Thyroid gland (tissue), 4 donors: ENCODE measurements at regions not wholly inside any gene's neighbourhood (a gene's known extent, or its start where the extent isn't known, plus 50 kb on each side); places are given as distances from the start of the nearest gene placed in this dataset.
A peak's percentile ranks its signal among the peaks of the same experiment; 100 is the strongest.

Experiments used
- DNase-seq, 2 donors: peaks; one replicate each; pipeline ENCODE4 v3.0.0-alpha.2; 2019
- H3K27ac ChIP-seq, 3 donors: fragments of 200-600 bp; sonication (generic); 1 replicate in 2 of 3; 2 replicates in 1 of 3; pipeline ENCODE4 v1.5.1; 2016 to 2019; ENCODE audit warnings: mild to moderate bottlenecking in 1 of 3, moderate library complexity in 1 of 3
- H3K27me3 ChIP-seq: fragments of 200-600 bp; sonication (generic); one replicate; pipeline ENCODE4 v1.5.1; 2019
- H3K36me3 ChIP-seq, 2 donors: fragments of 200-600 bp; sonication (generic); one replicate each; pipeline ENCODE4 v1.5.1; 2016 to 2019
- H3K4me1 ChIP-seq, 2 donors: fragments of 200-600 bp; sonication (generic); one replicate each; pipeline ENCODE4 v1.5.1; 2017 to 2019
- H3K4me3 ChIP-seq, 3 donors: fragments of 200-600 bp; sonication (generic); replicated peaks in 1 of 3; 1 replicate in 2 of 3; 2 replicates in 1 of 3; pipeline ENCODE4 v1.5.1; 2016; ENCODE audit warnings: mild to moderate bottlenecking in 1 of 3
- H3K9me3 ChIP-seq: fragments of 200-600 bp; sonication (generic); one replicate; pipeline ENCODE4 v1.5.1; 2017
- CTCF ChIP-seq, 6 experiments: fragments of 200-600 bp in 3 of 6; fragments of 450-650 bp in 3 of 6; sonication (generic) in 3 of 6; IDR thresholded peaks; one replicate each; pipeline ENCODE4 v1.5.1; 2016 to 2019; ENCODE audit warnings: antibody characterized with exemption in 6 of 6, mild to moderate bottlenecking in 2 of 6, inconsistent platforms in 1 of 6, moderate library complexity in 1 of 6
- POLR2A ChIP-seq, 2 donors: fragments of 450-650 bp; IDR thresholded peaks; one replicate each; pipeline ENCODE4 v1.6.1; 2017; ENCODE audit warnings: antibody characterized with exemption in 2 of 2, mild to moderate bottlenecking in 2 of 2, moderate library complexity in 1 of 2
- WGBS, 2 donors: methylation state at CpG; one replicate each; pipeline ENCODE4 v1.1.5; 2017; 5-methylcytosine and 5-hydroxymethylcytosine counted together
- intact Hi-C: fragments of 100-400 bp; cut with DNase I; formaldehyde crosslinking; loops from one replicate; pipeline ENCODE4 v1.15.1; 2023

- no peak overlapping the region for H3K4me3 ChIP-seq
- TF ChIP-seq POLR2A (IDR thresholded peaks at IDR 0.05) (no peak), CTCF (IDR thresholded peaks at IDR 0.05) (no peak)
- no peak overlapping the region for H3K27ac ChIP-seq
- DNase-seq: no peak
- H3K36me3 ChIP-seq: no peaks in the 10 kb centered on the region
- no peaks in the 10 kb centered on the region for H3K27me3 ChIP-seq
- intact Hi-C loops: no loop called here
- 36 to 38% methylated on average over 4 of the region's 4 CpGs for WGBS, 2 donors
- H3K4me1 ChIP-seq: no peaks in the 10 kb centered on the region
- no peaks in the 10 kb centered on the region for H3K9me3 ChIP-seq
These were observed 842.1 kb downstream of the KCNJ2 start for GRCh38 chr17:71011391-71011790.

- Histone ChIP-seq H3K4me1 (no peaks in the 10 kb centered on the region), H3K27me3 (no peaks in the 10 kb centered on the region), H3K27ac (no peak overlapping the region), H3K36me3 (no peaks in the 10 kb centered on the region), H3K9me3 (no peaks in the 10 kb centered on the region), H3K4me3 (no peak overlapping the region)
- 95 to 96% methylated on average over 1 of the region's 1 CpG for WGBS, 2 donors
- intact Hi-C loops: no loop called here
- no peak for DNase-seq
- TF ChIP-seq POLR2A (IDR thresholded peaks at IDR 0.05) (no peak), CTCF (IDR thresholded peaks at IDR 0.05) (no peak)
These were observed 850.4 kb downstream of the KCNJ2 start for GRCh38 chr17:71019699-71020098.

DNA sequence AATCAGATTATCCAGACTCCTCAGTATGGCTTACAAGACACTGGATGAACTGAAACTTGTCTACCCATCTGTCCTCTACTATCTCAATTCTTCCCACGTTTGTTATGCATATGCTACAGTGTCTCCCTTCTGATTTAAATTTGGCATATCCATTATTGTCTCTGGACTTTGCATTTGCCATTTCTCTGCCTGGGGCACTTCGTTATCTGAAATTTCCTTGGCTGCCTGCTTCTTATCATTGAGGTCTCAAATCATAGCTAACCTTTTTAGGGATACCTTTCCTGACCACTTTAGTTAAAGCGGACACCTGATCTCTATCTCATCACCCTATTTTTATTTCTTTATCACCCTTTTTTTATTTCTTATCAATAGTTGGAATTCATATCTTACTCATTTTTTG lies 853.4 kb downstream of the KCNJ2 start:
- TF ChIP-seq POLR2A (IDR thresholded peaks at IDR 0.05): no peak
- TF ChIP-seq CTCF (IDR thresholded peaks at IDR 0.05): no peak
- no peak overlapping the region for H3K27ac ChIP-seq
- H3K9me3 ChIP-seq: no peaks in the 10 kb centered on the region
- DNase-seq: no peak
- 86 to 87% methylated on average over 3 of the region's 3 CpGs for WGBS, 2 donors
- H3K4me1 ChIP-seq: no peaks in the 10 kb centered on the region
- H3K36me3 ChIP-seq: no peaks in the 10 kb centered on the region
- no peak overlapping the region for H3K4me3 ChIP-seq
- H3K27me3 ChIP-seq: no peaks in the 10 kb centered on the region
- intact Hi-C loops: no loop called here

DNA sequence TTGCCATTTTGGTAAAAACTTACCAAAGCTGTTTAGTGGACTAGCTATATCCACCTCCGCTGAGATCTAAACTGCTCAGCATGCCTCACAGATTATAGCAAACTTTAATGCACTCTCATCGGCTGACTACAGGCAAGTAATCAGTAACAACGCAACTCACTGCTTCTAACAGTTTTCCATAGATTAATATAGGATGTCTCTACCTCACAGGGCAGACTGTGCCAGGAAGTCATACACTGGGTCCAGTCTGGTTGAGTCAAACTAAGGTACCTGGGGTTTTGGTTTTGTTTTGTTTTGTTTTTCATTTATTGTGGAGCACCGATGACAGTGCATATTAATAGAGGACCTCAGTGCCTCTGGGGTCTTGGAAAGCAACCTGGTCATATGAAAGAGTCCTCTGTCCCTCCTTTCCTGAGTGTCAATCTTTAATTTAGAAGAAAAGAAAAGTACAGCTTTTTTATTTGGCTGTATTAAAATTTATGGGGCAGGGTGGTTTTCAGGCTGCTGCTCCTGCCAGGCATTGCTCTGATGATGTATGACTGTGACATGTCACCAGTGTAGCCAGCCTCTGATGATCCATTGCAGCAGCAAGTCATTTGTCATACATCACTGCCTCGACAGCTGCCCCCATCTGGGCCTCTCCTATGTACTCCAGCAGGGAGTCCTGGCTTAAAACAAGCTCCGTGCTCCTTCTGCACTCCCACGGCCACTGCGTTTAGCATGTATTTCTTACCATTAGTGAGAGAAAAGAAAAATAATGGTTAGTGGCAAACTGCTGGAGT lies 854.1 kb downstream of the KCNJ2 start:
- no peaks in the 10 kb centered on the region for H3K9me3 ChIP-seq
- DNase-seq: peak; percentile 36 to 63
- H3K27me3 ChIP-seq: no peaks in the 10 kb centered on the region
- WGBS, 2 donors: 36 to 52% methylated on average over 8 of the region's 8 CpGs
- no peaks in the 10 kb centered on the region for H3K4me1 ChIP-seq
- H3K4me3 ChIP-seq: no peak overlapping the region
- intact Hi-C loops: no loop called here
- no peak overlapping the region for H3K27ac ChIP-seq
- TF ChIP-seq CTCF (IDR thresholded peaks at IDR 0.05) (no peak), POLR2A (IDR thresholded peaks at IDR 0.05) (no peak)
- no peaks in the 10 kb centered on the region for H3K36me3 ChIP-seq

GRCh38 chr17:71024172-71024571 lies 854.8 kb downstream of the KCNJ2 start:
- H3K4me1 ChIP-seq: no peaks in the 10 kb centered on the region
- TF ChIP-seq CTCF (IDR thresholded peaks at IDR 0.05) (no peak), POLR2A (IDR thresholded peaks at IDR 0.05) (no peak)
- DNase-seq: no peak
- H3K27me3 ChIP-seq: no peaks in the 10 kb centered on the region
- no peaks in the 10 kb centered on the region for H3K36me3 ChIP-seq
- intact Hi-C loops: no loop called here
- no peak overlapping the region for H3K4me3 ChIP-seq
- 47 to 65% methylated on average over 3 of the region's 3 CpGs for WGBS, 2 donors
- H3K27ac ChIP-seq: no peak overlapping the region
- H3K9me3 ChIP-seq: no peaks in the 10 kb centered on the region
